ENCODE measurements at regions not wholly inside any gene's neighbourhood (a gene's known extent, or its start where the extent isn't known, plus 50 kb on each side); places are given as distances from the start of the nearest gene placed in this dataset.

- TF ChIP-seq, protein P1, sequence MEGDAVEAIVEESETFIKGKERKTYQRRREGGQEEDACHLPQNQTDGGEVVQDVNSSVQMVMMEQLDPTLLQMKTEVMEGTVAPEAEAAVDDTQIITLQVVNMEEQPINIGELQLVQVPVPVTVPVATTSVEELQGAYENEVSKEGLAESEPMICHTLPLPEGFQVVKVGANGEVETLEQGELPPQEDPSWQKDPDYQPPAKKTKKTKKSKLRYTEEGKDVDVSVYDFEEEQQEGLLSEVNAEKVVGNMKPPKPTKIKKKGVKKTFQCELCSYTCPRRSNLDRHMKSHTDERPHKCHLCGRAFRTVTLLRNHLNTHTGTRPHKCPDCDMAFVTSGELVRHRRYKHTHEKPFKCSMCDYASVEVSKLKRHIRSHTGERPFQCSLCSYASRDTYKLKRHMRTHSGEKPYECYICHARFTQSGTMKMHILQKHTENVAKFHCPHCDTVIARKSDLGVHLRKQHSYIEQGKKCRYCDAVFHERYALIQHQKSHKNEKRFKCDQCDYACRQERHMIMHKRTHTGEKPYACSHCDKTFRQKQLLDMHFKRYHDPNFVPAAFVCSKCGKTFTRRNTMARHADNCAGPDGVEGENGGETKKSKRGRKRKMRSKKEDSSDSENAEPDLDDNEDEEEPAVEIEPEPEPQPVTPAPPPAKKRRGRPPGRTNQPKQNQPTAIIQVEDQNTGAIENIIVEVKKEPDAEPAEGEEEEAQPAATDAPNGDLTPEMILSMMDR (IDR thresholded peaks at IDR 0.05; ENCODE audit: low read depth, low read length): no peak
- no peak for TF ChIP-seq EZH2phosphoT487 (IDR thresholded peaks at IDR 0.05; ENCODE audit: low read depth)
These were observed 440.3 kb downstream of the LRATD1 start for GRCh38 chr2:15072836-15073235.
